Left ventricle myocardium inferior (tissue), 1 donor: ENCODE measurements at regions not wholly inside any gene's neighbourhood (a gene's known extent, or its start where the extent isn't known, plus 50 kb on each side); places are given as distances from the start of the nearest gene placed in this dataset.

Experiments
- DNase-seq: peaks from one replicate; pipeline ENCODE4 v3.0.0-alpha.2; 2020
- H3K27ac ChIP-seq: fragments of 200-600 bp; replicated peaks from 2 replicates; pipeline ENCODE4 v1.8.0; 2021
- H3K27me3 ChIP-seq: fragments of 200-600 bp; 2 replicates; pipeline ENCODE4 v1.8.0; 2021; ENCODE audit warnings: low read depth
- H3K36me3 ChIP-seq: fragments of 200-600 bp; 2 replicates; pipeline ENCODE4 v1.8.0; 2021
- H3K4me1 ChIP-seq: fragments of 200-600 bp; 2 replicates; pipeline ENCODE4 v1.8.0; 2021
- H3K4me3 ChIP-seq: fragments of 200-600 bp; 2 replicates; pipeline ENCODE4 v1.8.0; 2021; ENCODE audit warnings: mild to moderate bottlenecking, moderate library complexity
- H3K9me3 ChIP-seq: fragments of 200-600 bp; replicated peaks from 2 replicates; pipeline ENCODE4 v1.8.0; 2021
- CTCF ChIP-seq: fragments of 200-600 bp; IDR thresholded peaks from 2 replicates; pipeline ENCODE4 v1.8.0; 2021; ENCODE audit warnings: antibody characterized with exemption, mild to moderate bottlenecking, borderline replicate concordance
- intact Hi-C: fragments of 100-400 bp; cut with micrococcal nuclease; formaldehyde crosslinking; loops from one replicate; pipeline ENCODE4 v1.11.0; 2022
- donor health status: DM: no; HTN: yes; CAD: no; lungs with severe emphysema.

GRCh38 chr18:23386317-23386716, 66.8 kb upstream of the RIOK3 start:
- DNase-seq: no peak
- Histone ChIP-seq H3K27ac (no peak overlapping the region), H3K9me3 (no peaks in the 10 kb centered on the region), H3K4me3 (no peak overlapping the region), H3K27me3 (no peaks in the 10 kb centered on the region), H3K4me1 (no peaks in the 10 kb centered on the region), H3K36me3 (no peaks in the 10 kb centered on the region)
- no peak for TF ChIP-seq CTCF
- intact Hi-C loops: no loop called here

- Histone ChIP-seq H3K27me3 (no peaks in the 10 kb centered on the region), H3K4me1 (no peaks in the 10 kb centered on the region), H3K4me3 (no peak overlapping the region), H3K27ac (no peak overlapping the region), H3K36me3 (no peaks in the 10 kb centered on the region), H3K9me3 (no peaks in the 10 kb centered on the region)
- DNase-seq: no peak
- intact Hi-C loops: no loop called here
- TF ChIP-seq CTCF: no peak
These were observed 65.8 kb upstream of the RIOK3 start for GRCh38 chr18:23387265-23387664.

- Histone ChIP-seq H3K36me3 (no peaks in the 10 kb centered on the region), H3K4me1 (no peaks in the 10 kb centered on the region), H3K4me3 (no peak overlapping the region), H3K9me3 (no peaks in the 10 kb centered on the region), H3K27ac (no peak overlapping the region), H3K27me3 (no peaks in the 10 kb centered on the region)
- no peak for DNase-seq
- TF ChIP-seq CTCF: no peak
- intact Hi-C loops: no loop called here
These were observed 64.7 kb upstream of the RIOK3 start for GRCh38 chr18:23388357-23388756.

- TF ChIP-seq CTCF: no peak
- no peak overlapping the region for H3K27ac ChIP-seq
- no peak overlapping the region for H3K4me3 ChIP-seq
- no peaks in the 10 kb centered on the region for H3K27me3 ChIP-seq
- DNase-seq: no peak
- H3K4me1 ChIP-seq: no peaks in the 10 kb centered on the region
- no peaks in the 10 kb centered on the region for H3K9me3 ChIP-seq
- no peaks in the 10 kb centered on the region for H3K36me3 ChIP-seq
- intact Hi-C loops: no loop called here
These were observed 61.9 kb upstream of the RIOK3 start for GRCh38 chr18:23391156-23391555.

- H3K27me3 ChIP-seq: no peaks in the 10 kb centered on the region
- H3K36me3 ChIP-seq: no peaks in the 10 kb centered on the region
- H3K4me1 ChIP-seq: peaks cover 6% of the 10 kb centered on the region
- no peak for TF ChIP-seq CTCF
- DNase-seq: no peak
- H3K9me3 ChIP-seq: no peaks in the 10 kb centered on the region
- intact Hi-C loops: no loop called here
- H3K27ac ChIP-seq: no peak overlapping the region
- H3K4me3 ChIP-seq: no peak overlapping the region
These were observed 55.2 kb upstream of the RIOK3 start for GRCh38 chr18:23397907-23398306.

- no peak for DNase-seq
These were observed 54.7 kb upstream of the RIOK3 start for GRCh38 chr18:23398401-23398800.

More at GRCh38 chr18:23398401-23398800, 54.7 kb upstream of the RIOK3 start:
- peaks cover 6% of the 10 kb centered on the region for H3K4me1 ChIP-seq
- TF ChIP-seq CTCF: no peak
- intact Hi-C loops: no loop called here
- H3K27ac ChIP-seq: no peak overlapping the region
- H3K4me3 ChIP-seq: no peak overlapping the region
- no peaks in the 10 kb centered on the region for H3K36me3 ChIP-seq
- no peaks in the 10 kb centered on the region for H3K27me3 ChIP-seq
- H3K9me3 ChIP-seq: no peaks in the 10 kb centered on the region
